ENCODE measurements at regions not wholly inside any gene's neighbourhood (a gene's known extent, or its start where the extent isn't known, plus 50 kb on each side); places are given as distances from the start of the nearest gene placed in this dataset.

DNA sequence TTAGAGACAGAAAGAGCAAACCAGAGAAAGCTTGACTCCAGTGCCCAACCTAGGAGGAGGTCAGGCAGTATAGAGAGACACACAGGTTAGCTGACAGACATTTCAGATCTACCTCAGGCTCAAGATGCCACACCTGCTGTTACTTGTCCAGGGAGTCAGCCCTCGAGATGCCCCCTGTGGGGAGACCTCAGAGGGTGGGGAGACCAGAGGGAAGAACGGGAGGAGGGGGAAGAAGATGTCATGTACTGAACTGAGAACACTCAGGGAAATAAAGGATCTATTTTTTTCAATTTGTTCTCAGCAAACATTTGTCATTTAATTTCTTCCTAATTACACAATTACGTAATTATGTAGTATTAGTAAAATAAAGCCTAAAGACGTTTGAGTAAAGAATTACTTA is 196.3 kb upstream of the CADM1 start:
- DNase-seq, result no peak

GRCh38 chr11:115699733-115700132 is 195.5 kb upstream of the CADM1 start:
- no peak for DNase-seq

- no peak for DNase-seq
Measured at GRCh38 chr11:115699326-115699725, 195.1 kb upstream of the CADM1 start.

GRCh38 chr11:115698243-115698642 is 194.0 kb upstream of the CADM1 start:
- DNase-seq, result no peak

- no peak for DNase-seq
Measured at GRCh38 chr11:115696563-115696962, 192.3 kb upstream of the CADM1 start.

GRCh38 chr11:115695677-115696364 is 191.6 kb upstream of the CADM1 start:
- no peak for DNase-seq

GRCh38 chr11:115693002-115693401 is 188.8 kb upstream of the CADM1 start:
- DNase-seq, result no peak

DNA sequence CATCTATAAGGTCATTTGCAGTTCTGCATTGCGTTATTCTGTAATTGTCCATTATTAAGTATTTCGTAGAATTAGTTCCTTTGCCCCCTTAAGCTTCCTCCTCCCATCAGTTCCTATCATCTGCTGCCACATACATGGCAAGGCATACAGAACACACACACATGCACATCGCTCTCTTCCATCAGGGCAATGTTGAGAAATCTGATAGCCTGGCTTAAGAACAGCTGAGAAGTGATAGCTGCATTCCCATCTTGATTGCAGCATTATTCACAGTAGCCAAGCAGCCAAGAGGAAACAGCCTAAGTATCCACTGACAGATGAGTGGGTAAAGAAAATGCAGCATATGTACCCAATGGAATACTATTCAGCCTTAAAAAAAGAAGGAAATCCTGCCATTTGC is 186.8 kb upstream of the CADM1 start:
- no peak for DNase-seq

DNA sequence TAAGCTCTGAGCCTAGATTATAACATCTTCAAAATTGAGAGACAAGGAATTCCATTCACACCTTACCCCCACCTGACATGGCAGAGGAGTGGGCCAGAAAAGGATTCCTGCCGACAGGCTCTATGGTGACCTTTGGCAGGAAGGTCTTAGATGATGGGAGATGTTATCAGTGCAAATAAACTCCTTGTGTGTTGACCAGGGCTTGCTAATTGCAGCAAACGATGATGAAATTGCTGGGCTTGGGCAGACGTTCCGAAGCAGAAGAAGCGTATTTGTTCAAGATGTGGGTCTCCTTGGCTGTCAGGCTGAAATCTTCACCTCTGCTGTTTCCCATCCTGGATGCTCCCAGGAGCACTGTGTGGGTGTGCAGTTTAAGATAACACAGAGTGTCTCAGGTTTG is 183.7 kb upstream of the CADM1 start:
- DNase-seq, result no peak

GRCh38 chr11:115684699-115685098 is 180.5 kb upstream of the CADM1 start:
- no peak for DNase-seq

GRCh38 chr11:115684135-115684534 is 179.9 kb upstream of the CADM1 start:
- DNase-seq, result no peak

GRCh38 chr11:115682888-115683287 is 178.7 kb upstream of the CADM1 start:
- DNase-seq, result no peak

- no peak for DNase-seq
Measured at GRCh38 chr11:115682101-115682500, 177.9 kb upstream of the CADM1 start.

GRCh38 chr11:115679945-115680344 is 175.7 kb upstream of the CADM1 start:
- DNase-seq, result no peak

DNA sequence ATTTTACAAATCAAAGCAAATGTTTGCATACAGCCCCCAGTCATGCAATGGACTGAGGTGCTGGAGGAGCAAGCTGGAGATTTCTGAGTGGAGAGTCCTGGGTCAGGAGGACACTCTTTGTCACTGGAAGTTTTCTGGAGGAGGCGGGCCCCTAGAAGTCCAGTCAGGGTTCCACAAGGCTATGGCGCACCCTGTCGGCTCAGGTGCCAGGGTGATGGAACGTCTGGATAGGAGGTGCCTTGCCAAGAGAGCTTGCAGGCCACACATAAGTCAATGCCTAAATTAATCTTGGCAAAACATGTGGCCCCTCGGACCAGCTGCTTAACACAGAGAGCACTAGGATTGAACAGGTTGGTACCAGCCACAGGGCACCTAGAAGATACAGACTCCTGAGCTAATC is 174.7 kb upstream of the CADM1 start:
- no peak for DNase-seq

- DNase-seq, result no peak
Measured at GRCh38 chr11:115677190-115677589, 173.0 kb upstream of the CADM1 start.

GRCh38 chr11:115676768-115677167 is 172.6 kb upstream of the CADM1 start:
- no peak for DNase-seq

- no peak for DNase-seq
Measured at GRCh38 chr11:115676206-115676605, 172.0 kb upstream of the CADM1 start.

DNA sequence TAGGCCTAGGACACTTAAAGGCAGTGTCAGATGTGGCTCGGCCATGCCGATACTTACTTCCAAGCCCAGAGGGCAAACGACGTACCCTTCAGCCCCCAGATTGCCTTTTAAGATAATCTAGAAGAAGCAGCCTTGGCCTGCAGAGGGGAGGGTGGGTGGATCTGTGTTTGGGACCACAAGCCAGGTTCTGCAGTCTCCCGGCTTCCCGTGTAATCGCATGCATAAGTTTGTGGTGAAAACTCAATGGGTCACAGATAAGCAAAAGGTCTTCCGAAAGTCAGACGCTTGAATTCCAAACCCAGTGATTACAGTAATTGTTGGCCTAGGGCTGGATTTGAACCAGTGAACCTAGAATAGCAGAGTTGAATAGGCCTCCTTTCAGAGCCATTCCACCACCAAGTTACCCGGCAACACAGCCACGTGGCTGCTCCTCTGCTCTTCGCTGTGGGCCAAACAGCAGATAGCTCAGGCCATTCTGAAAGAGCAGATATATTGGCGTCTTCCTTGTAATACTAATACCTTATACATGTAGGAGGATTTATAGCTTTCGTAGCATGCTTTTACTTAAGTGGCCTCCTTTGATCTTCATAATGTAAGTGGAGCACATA is 170.8 kb upstream of the CADM1 start:
- no peak for DNase-seq

GRCh38 chr11:115674176-115674936 is 170.1 kb upstream of the CADM1 start:
- no peak for DNase-seq

DNA sequence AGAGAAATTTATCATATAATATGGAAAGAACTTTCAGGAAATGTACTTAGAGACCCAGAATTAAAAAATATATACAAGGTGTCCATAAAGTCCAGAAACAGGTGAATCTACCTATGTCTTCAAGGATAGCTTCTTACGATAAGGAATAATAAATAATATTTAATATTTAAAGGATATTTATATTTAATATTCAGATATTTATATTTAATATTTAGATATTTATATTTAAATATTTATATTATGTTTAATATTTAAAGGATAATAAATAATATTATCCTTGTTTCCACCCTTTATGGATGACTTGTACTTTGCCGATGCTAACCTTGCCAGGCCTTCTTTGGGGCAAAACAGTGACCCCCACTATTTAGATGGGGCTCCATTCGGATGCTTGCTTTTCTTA is 169.5 kb upstream of the CADM1 start:
- no peak for DNase-seq

DNA sequence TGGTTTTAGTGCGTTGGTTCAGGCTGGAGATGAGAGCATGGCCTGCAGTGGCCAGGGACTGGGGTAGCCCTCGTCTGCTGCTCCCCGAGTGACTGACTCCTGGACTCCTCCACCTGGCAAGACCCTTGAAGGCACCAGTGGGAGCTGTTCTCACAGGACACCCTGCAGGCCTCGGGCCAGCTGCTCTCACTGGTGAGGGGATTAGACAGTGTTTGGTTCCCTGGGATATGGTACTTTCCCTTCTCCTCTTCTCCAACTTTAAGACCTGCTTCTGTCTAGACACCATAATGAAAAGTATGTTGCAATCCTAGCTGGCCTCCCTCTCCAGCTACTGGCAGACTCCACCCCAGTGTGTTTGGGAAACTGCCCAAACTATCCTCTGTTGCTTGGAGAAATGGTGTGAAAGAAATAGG is 168.8 kb upstream of the CADM1 start:
- no peak for DNase-seq

- no peak for DNase-seq
Measured at GRCh38 chr11:115672412-115672811, 168.2 kb upstream of the CADM1 start.

DNA sequence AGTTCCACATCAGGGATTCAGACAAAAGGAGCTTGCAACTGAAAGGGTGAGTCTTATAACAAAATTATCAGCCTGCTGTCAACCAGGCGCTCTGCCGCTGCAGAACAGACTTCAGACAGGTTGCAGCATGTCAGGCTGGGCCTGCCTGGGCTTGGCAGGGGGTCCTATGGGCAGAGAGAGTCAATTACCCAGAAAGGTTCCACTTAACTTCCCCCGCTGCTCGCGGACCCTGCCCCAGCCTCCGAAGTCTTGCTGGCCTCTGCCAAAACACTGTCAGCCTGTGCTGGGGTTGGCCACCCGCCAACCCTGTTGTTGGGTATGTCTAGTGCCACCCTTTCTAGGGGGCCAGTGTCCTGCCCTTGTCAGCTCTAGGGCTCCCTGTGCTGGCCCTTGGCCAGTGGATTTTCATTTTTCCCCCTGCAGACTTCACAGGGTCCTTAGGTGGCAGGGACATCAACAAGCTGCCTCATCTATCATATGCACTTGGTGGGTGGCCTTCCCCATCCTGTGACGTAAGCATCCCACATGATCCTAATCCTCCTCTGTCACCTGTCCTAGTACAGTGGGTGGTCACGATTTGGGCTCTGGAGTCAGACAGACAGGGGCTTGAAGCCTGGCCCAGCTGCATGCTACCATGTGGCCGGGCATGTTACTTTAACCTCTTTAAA is 166.5 kb upstream of the CADM1 start:
- DNase-seq, result no peak

Data from CD4-positive, alpha-beta T cell treated with Interleukin-17A for 4 hours (primary cell).